ENCODE measurements at regions not wholly inside any gene's neighbourhood (a gene's known extent, or its start where the extent isn't known, plus 50 kb on each side); places are given as distances from the start of the nearest gene placed in this dataset.

DNA sequence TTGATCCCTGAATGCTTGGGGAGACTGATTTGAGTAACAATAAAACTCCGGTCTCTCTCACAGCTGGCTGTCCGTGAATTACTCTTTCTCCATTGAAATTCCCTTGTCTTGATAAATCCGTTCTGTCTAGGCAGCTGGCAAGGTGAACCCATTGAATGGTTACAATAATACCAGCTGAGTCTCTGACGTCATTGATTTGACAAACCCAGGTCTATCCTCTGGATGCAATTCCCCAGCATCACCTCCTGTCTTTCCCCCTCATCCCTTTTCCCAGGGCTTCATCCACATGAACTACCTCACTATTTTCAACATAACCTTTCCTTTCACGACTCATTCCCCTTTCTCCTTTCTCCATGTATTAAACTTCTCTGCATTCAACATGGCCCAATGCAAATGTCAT is 98.7 kb upstream of the TMEM132C start:
- no peak for DNase-seq (ENCODE audit: low read depth in 1 of 2, low spot score in 1 of 2)

DNA sequence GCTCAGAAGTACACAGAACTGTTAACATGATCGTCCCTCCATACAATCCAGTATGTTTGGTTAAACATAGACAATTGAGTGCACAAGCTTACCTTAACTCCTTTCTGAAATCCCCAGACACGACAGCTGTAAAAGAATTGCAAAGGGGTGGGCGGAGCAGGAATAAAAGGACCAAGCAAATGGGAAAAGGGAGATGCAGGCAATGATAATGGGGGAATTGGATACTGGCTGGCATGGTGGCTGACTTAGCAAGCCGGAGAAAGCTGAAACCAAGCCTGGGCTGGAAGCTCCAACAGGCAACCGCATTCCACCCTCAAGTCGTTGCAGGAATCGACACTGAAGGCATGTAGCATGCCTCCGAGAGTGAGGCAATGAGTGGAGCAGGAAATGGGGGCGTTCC is 96.8 kb upstream of the TMEM132C start:
- DNase-seq (ENCODE audit: low read depth in 1 of 2, low spot score in 1 of 2) = no peak

DNA sequence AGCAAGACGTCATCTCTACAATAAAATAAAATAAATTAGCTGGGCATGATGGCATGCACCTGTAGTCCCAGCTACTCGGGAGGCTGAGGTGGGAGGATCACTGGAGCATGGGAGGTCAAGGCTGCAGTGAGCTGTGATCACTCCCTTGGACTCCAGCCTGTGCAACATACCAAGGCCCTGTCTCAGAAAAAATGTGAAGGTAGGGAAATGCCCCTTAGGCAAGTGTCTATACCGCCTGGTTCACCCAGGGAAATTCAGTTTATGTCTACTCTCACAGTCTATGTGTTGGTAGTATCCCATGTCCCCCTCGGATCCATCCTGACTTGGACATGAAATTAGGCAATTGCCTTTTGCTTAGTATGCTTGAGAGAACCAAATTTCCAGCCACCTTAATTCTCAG is 88.4 kb upstream of the TMEM132C start:
- no peak for DNase-seq (ENCODE audit: low read depth in 1 of 2, low spot score in 1 of 2)

DNA sequence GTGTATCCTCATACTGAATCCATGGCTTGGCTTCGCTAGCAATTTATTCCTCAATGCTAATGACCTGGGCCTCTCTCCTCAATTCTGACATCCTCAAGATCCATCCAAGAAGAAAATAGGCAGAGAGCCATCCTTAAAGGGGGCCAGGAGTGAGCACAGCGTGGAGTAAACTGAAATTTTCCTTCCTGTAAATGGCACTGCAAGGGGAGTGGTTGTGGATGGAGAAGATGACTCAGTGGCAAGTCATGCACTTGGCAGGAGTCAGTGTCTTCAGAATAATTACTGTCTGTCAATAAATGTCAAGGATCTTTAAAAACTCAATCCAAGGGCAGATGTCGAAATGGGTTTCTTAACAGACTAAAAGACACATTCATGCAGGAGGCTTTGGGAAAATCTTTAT is 88.0 kb upstream of the TMEM132C start:
- DNase-seq (ENCODE audit: low read depth in 1 of 2, low spot score in 1 of 2) = no peak

DNA sequence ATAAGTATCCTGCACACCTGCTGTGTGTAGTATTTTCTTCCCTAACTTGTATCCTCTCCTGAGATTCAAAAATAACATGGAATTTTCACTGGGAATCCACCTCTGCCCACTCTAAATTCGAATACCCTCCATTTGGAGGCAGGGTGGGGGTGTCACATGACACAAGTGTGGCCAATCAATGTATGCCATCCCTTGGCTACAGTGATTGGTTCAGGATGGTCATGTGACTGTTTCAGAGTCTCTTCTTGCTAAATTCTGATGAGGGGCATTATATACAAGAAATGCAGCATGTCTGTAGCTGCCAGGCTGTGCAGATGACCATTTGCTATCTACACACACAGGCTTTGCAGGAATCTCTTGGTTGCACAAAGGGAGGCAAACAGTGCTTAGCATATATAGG is 86.8 kb upstream of the TMEM132C start:
- no peak for DNase-seq (ENCODE audit: low read depth in 1 of 2, low spot score in 1 of 2)

DNA sequence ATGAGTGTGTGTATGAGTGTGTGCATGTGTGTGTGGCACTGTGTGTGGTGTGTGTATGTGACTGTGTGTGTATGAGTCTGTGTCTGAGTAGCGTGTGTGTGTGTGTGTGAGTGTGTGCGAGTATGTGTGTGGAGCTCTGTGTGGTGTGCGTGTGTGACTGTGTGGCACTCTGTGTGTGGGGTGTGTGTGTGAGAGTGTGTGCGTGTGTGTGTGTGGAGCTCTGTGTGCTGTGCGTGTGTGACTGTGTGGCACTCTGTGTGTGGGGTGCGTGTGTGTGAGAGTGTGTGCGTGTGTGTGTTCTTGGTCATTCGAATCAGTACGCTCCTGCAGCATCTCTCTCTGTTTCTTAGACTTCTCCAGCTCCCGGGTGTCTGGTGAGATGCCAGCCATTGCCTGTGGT is 76.9 kb upstream of the TMEM132C start:
- no peak for DNase-seq (ENCODE audit: low read depth in 1 of 2, low spot score in 1 of 2)

DNA sequence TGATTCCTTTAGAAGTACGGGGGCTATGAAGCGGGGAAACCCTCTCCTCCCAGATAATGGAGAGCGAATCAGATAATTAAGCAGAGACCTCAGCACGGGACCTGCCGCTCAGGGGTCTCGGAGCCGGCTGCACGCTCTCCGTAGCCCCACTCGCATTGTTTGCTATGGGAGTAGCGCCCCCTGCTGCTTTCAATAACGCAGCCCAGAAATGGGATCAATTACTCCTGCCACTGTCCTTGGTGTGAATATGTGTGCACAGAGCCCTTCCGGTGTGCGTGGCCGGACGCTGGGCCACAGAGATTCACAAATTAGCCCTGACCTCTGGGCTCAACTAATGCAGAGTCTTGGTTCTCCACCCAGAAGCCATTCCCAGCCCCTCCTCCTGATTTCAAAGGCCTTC is 76.4 kb upstream of the TMEM132C start:
- no peak for DNase-seq (ENCODE audit: low read depth in 1 of 2, low spot score in 1 of 2)

DNA sequence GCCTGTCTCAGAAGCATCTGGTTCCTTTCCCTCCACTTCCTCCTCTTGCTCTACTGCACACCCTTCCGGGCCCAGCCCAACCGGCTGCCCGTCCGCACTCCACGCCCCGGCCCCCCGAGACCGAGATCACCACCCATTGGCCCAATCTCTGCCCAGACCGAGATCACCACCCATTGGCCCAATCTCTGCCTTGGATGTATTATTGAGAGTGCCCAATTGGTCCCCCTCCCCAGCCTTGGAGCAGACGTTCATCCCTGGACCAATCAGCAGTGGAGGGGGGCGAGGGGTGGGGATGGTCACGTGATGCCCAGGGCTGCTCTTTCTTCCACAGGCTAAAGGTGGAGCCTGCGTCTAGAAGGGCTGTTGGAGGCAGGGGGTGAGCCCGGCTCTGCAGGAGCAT is 75.6 kb upstream of the TMEM132C start:
- no peak for DNase-seq (ENCODE audit: low read depth in 1 of 2, low spot score in 1 of 2)

DNA sequence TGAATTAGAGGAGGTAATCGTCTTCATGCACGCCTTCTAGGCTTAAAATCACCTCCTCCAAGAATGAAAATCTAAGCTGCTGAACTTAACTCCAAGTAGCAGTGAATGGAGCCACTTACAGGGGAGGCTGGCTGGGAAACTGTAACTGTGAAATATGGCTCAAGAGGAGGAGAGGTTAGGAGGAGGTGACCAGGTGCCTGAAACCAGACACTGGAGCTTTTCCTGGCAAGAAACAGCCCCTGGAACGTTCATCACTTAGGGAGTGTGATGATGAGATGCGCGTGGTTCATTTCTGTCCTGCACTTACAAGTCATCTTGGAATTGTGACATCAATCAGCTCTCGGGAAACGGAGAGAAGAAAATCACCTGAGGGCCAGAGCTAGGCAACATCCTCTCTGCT is 62.3 kb upstream of the TMEM132C start:
- no peak for DNase-seq (ENCODE audit: low read depth in 1 of 2, low spot score in 1 of 2)

DNA sequence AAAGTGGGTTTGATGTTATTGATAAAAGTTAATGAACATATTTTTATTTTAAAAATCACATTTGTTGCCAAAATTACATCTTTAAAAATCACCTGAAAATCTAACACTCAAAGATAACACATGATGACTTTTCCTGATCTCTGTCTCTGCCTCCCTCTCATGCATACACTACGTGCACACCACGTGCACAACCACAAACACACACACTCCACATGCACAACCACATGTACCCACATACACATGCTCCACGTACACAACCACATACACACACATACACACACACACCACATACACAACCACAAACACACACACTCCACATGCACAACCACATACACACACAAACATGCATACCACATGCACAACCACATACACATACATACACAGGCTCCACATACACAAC is 61.8 kb upstream of the TMEM132C start:
- no peak for DNase-seq (ENCODE audit: low read depth in 1 of 2, low spot score in 1 of 2)

DNA sequence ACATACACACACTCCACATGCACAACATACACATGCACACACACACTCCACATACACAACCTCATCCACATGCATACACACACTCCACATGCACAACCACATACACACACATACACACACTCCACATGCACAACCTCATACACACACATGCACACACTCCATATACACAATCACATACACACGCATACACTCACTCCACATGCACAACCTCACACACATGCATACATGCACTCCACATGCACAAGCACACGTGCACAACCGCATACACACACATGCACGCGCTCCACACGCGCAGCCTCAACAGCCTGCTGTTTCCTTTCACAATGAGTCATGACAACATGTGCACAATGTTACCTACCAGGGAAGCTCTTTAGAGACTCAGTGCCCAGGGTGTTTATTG is 61.2 kb upstream of the TMEM132C start:
- no peak for DNase-seq (ENCODE audit: low read depth in 1 of 2, low spot score in 1 of 2)
